Urinary bladder (tissue), 3 donors: ENCODE measurements at regions not wholly inside any gene's neighbourhood (a gene's known extent, or its start where the extent isn't known, plus 50 kb on each side); places are given as distances from the start of the nearest gene placed in this dataset.
"Not testable (repeated sequence)": the region's sequence is repeated elsewhere in the genome, so short reads cannot be mapped to it uniquely, and the experiment has no call there.

Experiments used
- DNase-seq: peaks from one replicate; pipeline ENCODE4 v3.0.0-alpha.2; 2015; ENCODE audit errors: extremely low spot score
- H3K27ac ChIP-seq: one replicate; pipeline ENCODE4 v1.5.1; 2013; ENCODE audit warnings: low read depth, mild to moderate bottlenecking, moderate library complexity
- H3K36me3 ChIP-seq: one replicate; pipeline ENCODE4 v1.6.1; 2013; ENCODE audit warnings: mild to moderate bottlenecking, moderate library complexity; ENCODE audit not compliant: insufficient read depth
- H3K4me1 ChIP-seq: one replicate; pipeline ENCODE4 v1.6.1; 2013; ENCODE audit warnings: mild to moderate bottlenecking, moderate library complexity; ENCODE audit not compliant: insufficient read depth
- H3K4me3 ChIP-seq: one replicate; pipeline ENCODE4 v1.5.1; 2013; ENCODE audit warnings: low read depth, low read length
- WGBS: extraction: QIAGEN DNeasy Blood & Tissue Kit; methylation state at CpG from one replicate; pipeline ENCODE4 v1.1.7; 2013; 5-methylcytosine and 5-hydroxymethylcytosine counted together
- donor health status: healthy with polysubstance abuse.
- donor health status: healthy.

DNA sequence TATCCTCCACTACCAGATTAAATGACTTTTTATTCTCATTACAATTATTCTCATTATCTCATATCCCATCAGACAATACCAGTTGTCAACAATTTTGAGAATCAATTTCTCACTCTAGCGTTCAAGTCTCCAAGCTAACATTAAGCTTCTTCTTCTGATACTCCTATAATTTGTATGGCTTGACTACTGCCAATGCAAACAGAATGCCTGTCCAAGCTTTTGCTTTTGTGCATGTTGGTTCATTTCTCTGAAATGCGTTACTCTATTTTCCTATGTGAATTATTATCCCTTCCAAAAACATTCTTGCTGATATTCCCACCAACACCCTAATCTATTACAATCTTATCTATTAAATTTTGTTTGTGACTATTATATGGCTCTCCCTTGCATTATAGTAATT, 1602.3 kb downstream of the C4orf33 start:
- WGBS = 92% methylated on average over 2 of the region's 2 CpGs
- no peaks in the 10 kb centered on the region for H3K36me3 ChIP-seq
- H3K4me3 ChIP-seq = no peak overlapping the region
- no peaks in the 10 kb centered on the region for H3K4me1 ChIP-seq
- no peak for DNase-seq
- no peak overlapping the region for H3K27ac ChIP-seq

GRCh38 chr4:130699004-130699403, 1603.1 kb downstream of the C4orf33 start:
- WGBS = 58% methylated on average over 5 of the region's 5 CpGs
- no peak overlapping the region for H3K4me3 ChIP-seq
- no peak for DNase-seq
- H3K36me3 ChIP-seq = no peaks in the 10 kb centered on the region
- no peak overlapping the region for H3K27ac ChIP-seq
- no peaks in the 10 kb centered on the region for H3K4me1 ChIP-seq

GRCh38 chr4:130703211-130703935, 1607.4 kb downstream of the C4orf33 start:
- Histone ChIP-seq H3K4me1 (no peaks in the 10 kb centered on the region), H3K4me3 (no peak overlapping the region), H3K36me3 (no peaks in the 10 kb centered on the region), H3K27ac (no peak overlapping the region)
- no peak for DNase-seq
- 87% methylated on average over 8 of the region's 8 CpGs for WGBS

- no peak for DNase-seq
- H3K27ac ChIP-seq = no peak overlapping the region
- H3K4me1 ChIP-seq = no peaks in the 10 kb centered on the region
- no peaks in the 10 kb centered on the region for H3K36me3 ChIP-seq
- no peak overlapping the region for H3K4me3 ChIP-seq
Measured at GRCh38 chr4:130705023-130705422, 1609.1 kb downstream of the C4orf33 start.

DNA sequence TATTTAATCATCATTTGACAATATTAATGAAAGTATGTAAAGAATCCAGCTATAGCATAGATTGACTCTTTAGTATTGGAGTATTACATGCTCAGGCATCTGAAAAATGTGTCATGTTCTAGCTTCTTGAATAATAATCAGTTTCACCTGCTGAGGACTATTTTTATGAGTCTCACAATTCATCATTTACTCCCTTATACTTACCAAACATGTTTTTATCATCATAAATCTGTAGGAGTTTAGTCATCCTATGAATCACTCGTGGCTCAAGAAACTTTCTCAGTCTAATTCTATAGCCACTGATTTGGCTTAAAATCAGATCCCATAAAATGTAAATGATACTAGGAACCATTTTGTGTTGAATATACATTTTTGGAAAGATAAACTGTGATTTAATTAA, 1616.1 kb downstream of the C4orf33 start:
- Histone ChIP-seq H3K4me3 (no peak overlapping the region), H3K27ac (no peak overlapping the region), H3K36me3 (no peaks in the 10 kb centered on the region), H3K4me1 (no peaks in the 10 kb centered on the region)
- no peak for DNase-seq
- 35% methylated on average over 1 of the region's 1 CpG for WGBS

DNA sequence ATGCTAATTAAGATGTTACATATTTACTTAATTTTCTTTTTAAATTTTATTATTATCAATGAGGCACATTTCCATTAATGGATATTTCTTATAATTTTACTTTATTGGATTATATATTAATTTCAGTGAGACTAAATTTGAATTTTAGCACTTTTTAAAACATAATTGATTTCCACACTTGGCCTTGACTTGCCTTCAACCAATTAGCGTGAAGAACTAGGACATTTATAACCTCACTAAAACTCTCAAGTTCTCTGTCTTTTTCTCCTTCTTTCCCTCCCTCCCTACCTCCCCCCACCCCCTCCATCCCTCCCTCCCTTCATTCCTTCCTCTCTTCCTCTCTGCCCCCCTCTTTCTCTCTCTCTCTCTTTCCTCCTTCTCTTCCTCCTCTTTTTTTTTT, 1618.1 kb downstream of the C4orf33 start:
- no peak overlapping the region for H3K27ac ChIP-seq
- H3K4me1 ChIP-seq = no peaks in the 10 kb centered on the region
- 87% methylated on average over 1 of the region's 1 CpG for WGBS
- DNase-seq = no peak
- no peaks in the 10 kb centered on the region for H3K36me3 ChIP-seq
- H3K4me3 ChIP-seq = no peak overlapping the region

DNA sequence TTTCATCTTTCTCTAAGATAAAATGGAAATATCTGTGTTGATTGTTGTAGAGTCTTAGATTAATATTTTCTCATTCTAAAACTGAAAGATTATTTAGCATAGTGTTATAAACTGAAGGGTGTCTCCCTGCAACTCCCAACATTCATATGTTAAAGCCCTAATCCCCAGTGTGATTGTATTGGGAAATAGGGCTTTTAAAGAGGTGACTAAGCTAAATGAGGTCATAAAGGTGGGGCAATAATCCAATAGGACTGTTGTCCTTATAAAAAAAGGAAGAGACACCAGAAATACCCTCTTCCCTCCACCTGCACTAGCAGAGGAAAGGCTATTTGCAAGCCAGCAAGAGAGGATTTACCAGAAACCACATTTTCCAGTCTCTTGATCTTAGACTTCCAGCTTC, 1626.4 kb downstream of the C4orf33 start:
- DNase-seq = no peak
- Histone ChIP-seq H3K36me3 (no peaks in the 10 kb centered on the region), H3K4me1 (no peaks in the 10 kb centered on the region), H3K27ac (no peak overlapping the region), H3K4me3 (no peak overlapping the region)

- Histone ChIP-seq H3K27ac (no peak overlapping the region), H3K36me3 (no peaks in the 10 kb centered on the region), H3K4me3 (no peak overlapping the region), H3K4me1 (no peaks in the 10 kb centered on the region)
- 78% methylated on average over 7 of the region's 7 CpGs for WGBS
- no peak for DNase-seq
Measured at GRCh38 chr4:130736436-130737185, 1640.7 kb downstream of the C4orf33 start.

- no peaks in the 10 kb centered on the region for H3K36me3 ChIP-seq
- H3K4me1 ChIP-seq = no peaks in the 10 kb centered on the region
- no peak overlapping the region for H3K27ac ChIP-seq
- no peak for DNase-seq
- WGBS = 85% methylated on average over 3 of the region's 3 CpGs
- H3K4me3 ChIP-seq = no peak overlapping the region
Measured at GRCh38 chr4:130738233-130738632, 1642.3 kb downstream of the C4orf33 start.

DNA sequence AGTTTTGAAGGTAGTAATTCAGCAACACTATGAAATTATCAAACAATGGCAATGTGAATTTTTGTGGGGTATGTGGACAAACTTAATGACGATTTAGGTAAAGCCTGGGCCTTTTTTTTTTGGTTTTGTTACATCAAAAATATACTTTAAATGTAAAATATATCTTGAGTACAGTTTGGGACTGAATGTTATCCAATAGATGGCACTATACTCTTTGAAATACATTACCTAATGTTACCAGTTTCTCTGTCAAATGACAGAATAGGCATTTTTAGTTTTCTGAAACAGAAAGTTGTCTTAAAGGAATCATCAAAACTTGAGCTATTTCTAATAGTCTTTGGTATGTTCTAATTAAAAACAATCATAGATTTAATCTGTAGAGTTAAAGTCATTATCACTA, 1651.9 kb downstream of the C4orf33 start:
- H3K4me1 ChIP-seq = no peaks in the 10 kb centered on the region
- no peak for DNase-seq
- no peak overlapping the region for H3K27ac ChIP-seq
- 16% methylated on average over 1 of the region's 1 CpG for WGBS
- no peaks in the 10 kb centered on the region for H3K36me3 ChIP-seq
- H3K4me3 ChIP-seq = no peak overlapping the region

- no peaks in the 10 kb centered on the region for H3K36me3 ChIP-seq
- 93% methylated on average over 2 of the region's 2 CpGs for WGBS
- no peak overlapping the region for H3K4me3 ChIP-seq
- no peak for DNase-seq
- no peaks in the 10 kb centered on the region for H3K4me1 ChIP-seq
- no peak overlapping the region for H3K27ac ChIP-seq
Measured at GRCh38 chr4:130753926-130754325, 1658.0 kb downstream of the C4orf33 start.

- Histone ChIP-seq H3K4me3 (no peak overlapping the region), H3K36me3 (no peaks in the 10 kb centered on the region), H3K4me1 (no peaks in the 10 kb centered on the region), H3K27ac (no peak overlapping the region)
- DNase-seq = no peak
- 25% methylated on average over 1 of the region's 1 CpG for WGBS
Measured at GRCh38 chr4:130760246-130760645, 1664.3 kb downstream of the C4orf33 start.

DNA sequence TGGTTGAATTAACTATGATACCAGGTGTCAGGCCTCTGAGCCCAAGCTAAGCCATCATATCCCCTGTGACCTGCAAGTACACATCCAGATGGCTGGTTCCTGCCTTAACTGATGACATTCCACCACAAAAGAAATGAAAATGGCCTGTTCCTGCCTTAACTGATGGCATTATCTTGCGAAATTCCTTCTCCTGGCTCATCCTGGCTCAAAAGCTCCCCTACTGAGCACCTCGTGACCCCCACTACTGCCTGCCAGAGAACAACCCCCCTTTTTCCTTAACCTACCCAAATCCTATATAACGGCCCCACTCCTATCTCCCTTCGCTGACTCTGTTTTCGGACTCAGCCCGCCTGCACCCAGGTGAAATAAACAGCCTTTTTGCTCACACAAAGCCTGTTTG, 1671.4 kb downstream of the C4orf33 start:
- H3K27ac ChIP-seq, DNase-seq, H3K4me3 ChIP-seq, H3K4me1 ChIP-seq, H3K36me3 ChIP-seq: not testable (repeated sequence)
- 83% methylated on average over 6 of the region's 6 CpGs for WGBS

DNA sequence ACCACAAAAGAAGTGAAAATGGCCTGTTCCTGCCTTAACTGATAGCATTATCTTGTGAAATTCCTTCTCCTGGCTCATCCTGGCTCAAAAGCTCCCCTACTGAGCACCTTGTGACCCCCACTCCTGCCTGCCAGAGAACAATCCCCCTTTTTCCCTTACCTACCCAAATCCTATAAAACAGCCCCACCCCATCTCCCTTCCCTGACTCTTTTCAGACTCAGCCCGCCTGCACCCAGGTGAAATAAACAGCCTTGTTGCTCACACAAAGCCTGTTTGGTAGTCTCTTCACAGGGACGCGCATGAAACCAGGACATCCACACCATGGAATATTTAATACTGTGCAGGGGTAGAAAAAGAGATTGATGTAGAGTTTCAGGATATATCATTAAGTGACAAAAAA, 1677.0 kb downstream of the C4orf33 start:
- not testable (repeated sequence) for H3K36me3 ChIP-seq, H3K27ac ChIP-seq, DNase-seq, H3K4me3 ChIP-seq, H3K4me1 ChIP-seq
- WGBS = 84% methylated on average over 3 of the region's 3 CpGs
